ENCODE measurements at regions not wholly inside any gene's neighbourhood (a gene's known extent, or its start where the extent isn't known, plus 50 kb on each side); places are given as distances from the start of the nearest gene placed in this dataset.
"Not testable (repeated sequence)": the region's sequence is repeated elsewhere in the genome, so short reads cannot be mapped to it uniquely, and the experiment has no call there.

DNA sequence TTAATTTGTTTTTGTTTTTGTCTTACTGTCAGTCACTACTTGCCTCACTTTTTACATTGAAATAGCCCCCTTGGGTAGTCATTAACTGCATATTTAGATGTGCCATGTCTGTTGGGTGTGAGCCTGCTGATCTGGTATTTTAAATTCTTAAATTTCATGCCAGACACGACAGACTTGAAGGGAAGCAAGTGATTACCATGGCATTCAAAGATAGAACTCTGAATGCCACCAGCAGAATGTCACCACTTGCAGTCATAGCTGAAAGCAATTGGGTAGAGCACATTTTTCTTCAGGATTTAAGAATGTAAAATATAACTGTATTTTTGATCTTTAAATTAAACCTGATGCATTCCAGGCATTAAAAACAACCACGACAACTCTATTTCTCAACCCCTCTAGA lies 396.5 kb upstream of the ATP10A start:
- no peak for DNase-seq

DNA sequence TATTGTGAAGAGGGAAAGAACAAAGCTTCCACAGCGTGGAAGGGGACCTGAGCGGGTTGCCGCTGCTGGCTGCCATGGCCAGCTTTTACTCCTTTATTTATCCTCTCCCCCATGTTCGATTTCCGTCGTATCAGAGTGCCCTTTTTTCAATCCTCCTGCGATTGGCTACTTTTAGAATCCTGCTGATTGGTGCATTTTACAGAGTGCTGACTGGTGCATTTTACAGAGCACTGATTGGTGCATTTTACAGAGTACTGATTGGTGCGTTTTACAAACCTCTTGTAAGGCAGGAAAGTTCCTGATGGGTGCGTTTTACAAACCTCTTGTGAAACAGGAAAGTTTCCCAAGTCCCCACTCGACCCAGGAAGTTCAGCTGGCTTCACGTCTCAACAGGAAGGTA lies 381.7 kb upstream of the ATP10A start:
- DNase-seq, result not testable (repeated sequence)

- DNase-seq, result no peak
Measured at GRCh38 chr15:26243382-26243781, 380.3 kb upstream of the ATP10A start.

GRCh38 chr15:26242565-26243071 lies 379.5 kb upstream of the ATP10A start:
- no peak for DNase-seq

DNA sequence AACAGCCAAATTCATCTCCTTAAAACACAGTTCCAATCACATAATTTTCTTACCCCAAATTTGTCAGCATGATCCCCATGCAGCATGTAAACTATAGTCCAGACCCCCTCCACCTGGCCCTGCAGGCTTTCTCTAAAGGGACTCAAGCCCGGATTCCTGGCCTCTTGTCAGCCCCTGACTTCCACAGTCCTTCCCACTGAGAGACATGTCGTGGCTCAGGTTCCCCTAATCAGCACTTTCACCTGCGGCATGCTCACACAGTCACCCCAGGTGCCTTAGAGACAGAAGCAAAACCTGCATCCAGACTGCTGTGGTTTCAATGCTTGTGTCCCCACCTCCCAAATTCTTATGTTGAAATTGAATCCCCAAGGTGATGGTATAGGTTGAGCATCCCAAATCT lies 372.7 kb upstream of the ATP10A start:
- no peak for DNase-seq

DNA sequence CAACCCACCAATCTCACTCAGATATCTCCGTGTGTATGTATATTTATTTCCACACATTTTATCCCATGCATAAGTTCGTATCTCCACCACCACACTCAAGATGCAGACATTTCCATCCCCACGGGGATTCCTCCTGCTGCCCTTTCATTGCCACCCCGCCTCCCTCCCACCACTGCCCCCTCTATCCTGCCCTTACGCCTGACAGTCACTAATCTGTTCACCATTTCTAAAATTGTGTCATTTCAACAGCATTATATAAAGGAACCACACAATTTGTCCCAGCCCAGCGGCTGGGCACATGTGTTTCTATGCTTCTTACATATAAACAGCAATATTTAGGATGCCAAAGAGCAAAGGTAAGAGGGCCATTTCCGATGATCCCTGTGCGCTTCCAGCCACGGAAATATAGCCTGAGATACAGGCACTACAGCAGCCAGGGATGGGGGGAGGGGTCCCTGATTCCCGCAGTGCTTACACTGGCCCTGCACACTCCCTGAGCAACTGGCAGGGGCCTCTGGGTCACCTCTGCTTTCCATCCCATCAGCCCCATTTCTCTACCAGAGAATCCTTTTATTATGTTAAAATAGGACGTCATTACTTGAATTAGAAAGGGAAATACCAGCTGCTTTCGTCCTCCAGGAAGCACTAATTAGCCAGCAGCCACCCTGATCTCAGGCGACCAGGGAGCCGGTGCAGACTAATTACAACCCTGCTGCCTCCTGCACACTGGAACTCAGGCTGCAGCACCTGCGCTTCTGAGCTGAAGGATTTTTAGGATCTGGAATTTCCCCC lies 372.0 kb upstream of the ATP10A start:
- no peak for DNase-seq

DNA sequence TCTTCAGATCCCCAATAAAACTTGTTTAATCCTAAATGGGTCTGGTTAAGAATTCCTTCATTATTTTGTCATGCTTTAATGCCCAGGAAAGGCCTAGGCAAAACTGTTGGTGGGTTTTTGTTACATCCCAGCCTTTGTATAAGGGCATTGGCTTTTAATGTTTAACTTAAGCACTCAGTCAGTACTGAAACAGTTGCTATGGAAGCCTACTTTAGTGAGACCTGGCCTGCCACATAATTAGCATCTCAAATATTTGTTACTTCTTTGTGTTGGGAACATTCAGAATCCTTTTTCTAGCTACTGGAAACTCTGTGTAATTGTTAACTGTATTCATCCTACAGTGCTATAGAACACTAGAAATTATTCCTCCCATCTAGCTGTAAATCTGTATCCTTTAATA lies 369.6 kb upstream of the ATP10A start:
- DNase-seq, result no peak

GRCh38 chr15:26231096-26231495 lies 368.0 kb upstream of the ATP10A start:
- DNase-seq, result no peak

DNA sequence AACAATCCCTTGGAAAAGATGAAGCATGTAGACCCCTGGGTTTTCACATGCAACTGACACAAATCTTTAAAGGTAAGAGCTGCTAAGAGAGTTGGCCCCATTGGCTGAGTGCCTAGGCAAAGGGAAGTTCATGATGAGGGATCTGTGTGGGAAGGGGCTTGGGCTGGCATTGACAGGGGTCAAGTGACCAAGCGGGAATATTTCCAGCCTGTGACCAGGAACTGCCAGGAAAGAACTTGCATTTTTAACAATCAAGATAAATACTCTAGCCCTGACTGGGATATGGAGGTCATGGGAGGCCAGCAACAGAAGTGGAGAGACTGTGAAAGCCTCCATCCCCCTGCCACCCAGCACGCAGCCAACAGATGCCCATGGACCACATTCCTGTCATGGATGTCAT lies 361.1 kb upstream of the ATP10A start:
- no peak for DNase-seq

DNA sequence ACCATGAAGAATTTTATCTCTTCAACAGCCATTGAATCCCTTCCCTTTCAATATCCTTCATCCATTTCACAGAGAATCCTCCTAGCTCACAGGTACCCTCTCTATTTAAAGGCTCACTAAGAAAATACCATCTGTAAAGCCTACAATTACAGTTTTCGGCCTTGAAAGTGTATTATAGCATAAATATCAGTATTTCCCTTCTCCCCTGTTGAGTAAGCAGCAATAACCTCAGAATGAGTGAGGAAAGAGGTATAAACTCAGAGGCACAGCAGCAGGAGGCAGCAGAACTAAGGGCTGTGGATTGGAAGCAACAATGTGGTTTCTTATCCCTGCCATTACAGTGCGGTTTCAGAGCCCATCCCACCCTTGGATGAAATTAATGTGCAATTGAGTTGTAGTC lies 360.6 kb upstream of the ATP10A start:
- DNase-seq, result no peak

DNA sequence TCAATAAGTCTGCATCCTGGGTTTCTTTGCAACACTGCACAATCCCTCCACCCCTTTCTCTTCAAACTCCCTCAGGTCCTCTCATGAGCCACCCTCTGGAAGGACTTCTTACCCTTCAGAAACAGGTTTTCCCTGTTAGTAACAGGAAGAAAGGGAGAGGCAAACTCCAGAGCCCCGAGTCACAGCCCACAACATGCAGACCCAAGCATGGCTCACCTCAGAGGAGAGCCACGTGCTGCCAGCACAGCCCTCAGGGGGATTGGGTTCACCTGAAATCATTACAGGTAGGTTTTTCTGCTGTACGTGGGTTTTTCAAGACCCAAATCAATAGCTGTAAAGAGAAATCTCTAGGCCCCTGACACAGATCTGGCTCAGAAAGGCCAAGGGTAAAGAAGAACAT lies 359.7 kb upstream of the ATP10A start:
- DNase-seq, result no peak

DNA sequence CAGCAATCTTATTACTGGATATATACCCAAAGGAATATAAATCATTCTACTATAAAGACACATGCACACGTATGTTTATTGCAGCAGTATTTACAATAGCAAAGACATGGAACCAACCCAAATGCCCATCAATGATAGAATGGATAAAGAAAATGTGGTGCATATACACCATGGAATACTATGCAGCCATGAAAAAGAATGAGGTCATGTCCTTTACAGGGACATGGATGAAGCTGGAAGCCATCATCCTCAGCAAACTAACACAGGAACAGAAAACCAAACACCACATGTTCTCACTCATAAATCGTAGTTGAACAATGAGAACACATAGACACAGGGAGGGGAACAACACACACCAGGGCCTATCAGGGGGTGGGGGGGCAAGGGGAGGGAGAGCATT lies 353.9 kb upstream of the ATP10A start:
- DNase-seq, result not testable (repeated sequence)

DNA sequence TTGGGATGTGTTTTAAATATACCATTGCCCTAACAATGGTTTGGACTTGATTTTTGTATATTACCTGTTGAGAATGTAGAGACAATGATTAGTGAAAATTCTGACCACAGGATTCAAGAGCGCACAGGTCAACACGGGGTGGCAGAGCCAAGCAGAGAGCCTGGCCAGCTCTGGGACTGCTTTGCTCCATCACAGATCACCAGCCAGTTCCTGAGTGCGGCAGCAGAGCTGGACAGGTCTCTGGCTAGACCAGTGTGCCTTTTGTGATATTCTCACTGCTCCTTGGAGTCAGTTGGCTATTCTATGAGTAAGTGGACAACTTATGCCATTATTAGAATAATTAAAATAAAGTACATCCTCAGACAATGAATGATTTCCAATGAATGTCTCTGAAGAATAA lies 351.2 kb upstream of the ATP10A start:
- DNase-seq, result no peak

GRCh38 chr15:26213427-26213826 lies 350.3 kb upstream of the ATP10A start:
- no peak for DNase-seq

GRCh38 chr15:26212109-26212508 lies 349.0 kb upstream of the ATP10A start:
- DNase-seq, result no peak

- no peak for DNase-seq
Measured at GRCh38 chr15:26210980-26211379, 347.9 kb upstream of the ATP10A start.

DNA sequence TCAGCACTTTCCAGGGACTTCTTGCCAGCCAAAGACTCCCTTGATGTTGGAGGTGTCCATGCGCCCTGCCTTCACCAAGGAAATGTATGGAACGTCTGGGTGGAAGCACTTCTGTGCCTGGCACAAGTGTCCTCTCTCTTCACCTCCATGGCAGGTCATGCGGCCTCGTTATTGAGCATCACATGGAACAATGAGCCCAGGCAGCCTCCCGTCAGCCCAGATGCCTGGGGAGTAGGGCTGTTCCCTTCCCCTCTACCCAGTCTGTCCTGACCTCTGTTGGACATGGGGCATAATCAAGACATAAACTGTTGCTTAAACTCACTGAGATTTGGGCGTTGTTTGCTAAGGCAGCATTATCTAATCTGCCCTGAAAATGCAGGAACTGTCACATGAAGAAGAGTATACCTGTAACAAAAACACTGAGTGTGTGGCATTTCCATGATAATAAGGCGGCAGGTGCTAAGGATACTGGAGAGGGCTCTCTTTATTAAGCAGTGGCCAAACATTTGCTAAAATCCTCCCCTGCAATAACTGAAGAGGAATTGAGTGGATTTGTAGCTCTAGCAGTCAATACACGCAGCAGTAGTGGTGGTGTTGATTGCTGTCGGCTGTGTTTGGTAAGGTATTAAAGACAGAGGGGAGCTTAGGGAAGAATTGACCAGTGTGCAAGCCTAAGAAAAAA lies 338.2 kb upstream of the ATP10A start:
- no peak for DNase-seq

DNA sequence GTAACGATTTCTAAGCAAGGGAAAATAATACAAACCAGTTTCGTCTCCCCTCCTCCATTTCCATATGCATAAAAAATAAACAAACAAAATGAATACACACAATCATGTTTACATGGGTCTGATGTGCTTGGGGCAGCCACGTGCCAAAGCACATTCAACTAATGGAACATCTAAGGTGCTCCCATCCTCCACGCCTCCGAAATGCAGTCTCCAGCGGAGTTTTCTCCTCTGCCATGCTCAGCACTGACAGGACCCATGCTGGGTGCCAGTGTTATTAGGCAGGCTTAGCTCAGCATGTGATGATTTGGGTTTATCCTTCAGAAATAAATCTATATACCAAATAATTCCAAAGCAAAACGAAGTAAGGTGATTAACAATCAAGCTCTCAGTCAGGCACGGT lies 337.3 kb upstream of the ATP10A start:
- DNase-seq, result no peak

GRCh38 chr15:26197719-26198118 lies 334.6 kb upstream of the ATP10A start:
- DNase-seq, result no peak

GRCh38 chr15:26197060-26197459 lies 333.9 kb upstream of the ATP10A start:
- no peak for DNase-seq

- no peak for DNase-seq
Measured at GRCh38 chr15:26191193-26191592, 328.1 kb upstream of the ATP10A start.

- DNase-seq, result not testable (repeated sequence)
Measured at GRCh38 chr15:26186138-26186537, 323.0 kb upstream of the ATP10A start.

- DNase-seq, result no peak
Measured at GRCh38 chr15:26182441-26182840, 319.3 kb upstream of the ATP10A start.

DNA sequence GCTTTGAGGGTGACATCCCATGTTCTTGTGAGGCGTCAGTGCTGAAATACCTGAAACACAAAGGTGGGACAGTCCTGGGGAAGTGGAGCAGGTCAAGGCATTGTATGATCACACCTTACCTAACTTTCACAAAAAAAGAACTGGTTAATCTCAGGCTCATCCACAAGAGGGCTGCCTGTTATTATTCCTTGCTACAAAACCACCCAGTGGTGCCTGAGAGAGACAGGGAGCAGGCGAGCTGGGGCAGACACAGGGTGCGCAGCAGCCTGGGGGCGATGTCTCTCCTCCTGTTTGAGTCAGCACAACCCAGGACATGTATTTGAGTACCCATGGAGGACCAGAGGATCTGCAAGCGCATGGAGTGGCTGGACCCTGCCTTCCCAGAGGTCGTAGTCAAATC lies 316.8 kb upstream of the ATP10A start:
- DNase-seq, result no peak
